Prostate gland (tissue), 2 donors: ENCODE measurements at regions not wholly inside any gene's neighbourhood (a gene's known extent, or its start where the extent isn't known, plus 50 kb on each side); places are given as distances from the start of the nearest gene placed in this dataset.

Experiments
- POLR2A ChIP-seq: fragments of 450-650 bp; IDR thresholded peaks from one replicate; pipeline ENCODE4 v1.6.1; 2016; ENCODE audit warnings: antibody characterized with exemption, mild to moderate bottlenecking
- POLR2AphosphoS5 ChIP-seq: sonication (generic); formaldehyde crosslinking; IDR thresholded peaks from one replicate; pipeline ENCODE4 v1.6.1; 2017; ENCODE audit warnings: antibody characterized with exemption
- TF ChIP-seq, protein P1 (sequence below), 4 experiments: fragments of 200-600 bp in 2 of 4; fragments of 450-650 bp in 2 of 4; sonication (generic) in 2 of 4; IDR thresholded peaks; 1 replicate in 3 of 4; 2 replicates in 1 of 4; pipeline ENCODE4 v1.5.1; 2016 to 2019; ENCODE audit warnings: antibody characterized with exemption in 4 of 4, mild to moderate bottlenecking in 2 of 4, moderate library complexity in 2 of 4

DNA sequence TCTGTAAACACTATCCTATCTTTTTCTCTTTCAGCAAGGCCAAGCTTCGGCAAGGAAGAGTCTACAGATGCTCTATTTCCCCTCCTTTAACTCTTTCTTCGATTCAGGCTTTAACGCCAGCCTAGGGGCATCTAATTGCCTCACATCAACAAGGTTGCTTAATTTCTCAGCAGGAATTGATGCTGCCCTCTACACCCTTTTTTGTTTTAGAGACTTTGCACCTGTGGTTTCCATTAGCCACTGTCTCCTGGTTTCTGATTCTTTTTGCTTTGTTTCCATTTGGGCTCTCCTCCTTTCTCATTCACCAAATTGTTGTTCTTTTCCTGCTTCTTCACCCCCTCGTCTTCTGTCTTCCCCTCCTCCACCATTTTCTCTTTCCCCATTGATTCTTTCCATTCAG lies 202.4 kb upstream of the HMCN1 start:
- TF ChIP-seq POLR2A (no peak), POLR2AphosphoS5 (no peak)
- TF ChIP-seq, protein P1, sequence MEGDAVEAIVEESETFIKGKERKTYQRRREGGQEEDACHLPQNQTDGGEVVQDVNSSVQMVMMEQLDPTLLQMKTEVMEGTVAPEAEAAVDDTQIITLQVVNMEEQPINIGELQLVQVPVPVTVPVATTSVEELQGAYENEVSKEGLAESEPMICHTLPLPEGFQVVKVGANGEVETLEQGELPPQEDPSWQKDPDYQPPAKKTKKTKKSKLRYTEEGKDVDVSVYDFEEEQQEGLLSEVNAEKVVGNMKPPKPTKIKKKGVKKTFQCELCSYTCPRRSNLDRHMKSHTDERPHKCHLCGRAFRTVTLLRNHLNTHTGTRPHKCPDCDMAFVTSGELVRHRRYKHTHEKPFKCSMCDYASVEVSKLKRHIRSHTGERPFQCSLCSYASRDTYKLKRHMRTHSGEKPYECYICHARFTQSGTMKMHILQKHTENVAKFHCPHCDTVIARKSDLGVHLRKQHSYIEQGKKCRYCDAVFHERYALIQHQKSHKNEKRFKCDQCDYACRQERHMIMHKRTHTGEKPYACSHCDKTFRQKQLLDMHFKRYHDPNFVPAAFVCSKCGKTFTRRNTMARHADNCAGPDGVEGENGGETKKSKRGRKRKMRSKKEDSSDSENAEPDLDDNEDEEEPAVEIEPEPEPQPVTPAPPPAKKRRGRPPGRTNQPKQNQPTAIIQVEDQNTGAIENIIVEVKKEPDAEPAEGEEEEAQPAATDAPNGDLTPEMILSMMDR (IDR thresholded peaks at IDR 0.05): no peak
